ENCODE measurements at regions not wholly inside any gene's neighbourhood (a gene's known extent, or its start where the extent isn't known, plus 50 kb on each side); places are given as distances from the start of the nearest gene placed in this dataset.

GRCh38 chr5:2205185-2205585 is 322.5 kb upstream of the IRX4 start:
- DNase-seq = no peak
- no peaks in the 10 kb centered on the region for H3K4me1 ChIP-seq
- no peak overlapping the region for H3K27ac ChIP-seq
- TF ChIP-seq, protein P1, sequence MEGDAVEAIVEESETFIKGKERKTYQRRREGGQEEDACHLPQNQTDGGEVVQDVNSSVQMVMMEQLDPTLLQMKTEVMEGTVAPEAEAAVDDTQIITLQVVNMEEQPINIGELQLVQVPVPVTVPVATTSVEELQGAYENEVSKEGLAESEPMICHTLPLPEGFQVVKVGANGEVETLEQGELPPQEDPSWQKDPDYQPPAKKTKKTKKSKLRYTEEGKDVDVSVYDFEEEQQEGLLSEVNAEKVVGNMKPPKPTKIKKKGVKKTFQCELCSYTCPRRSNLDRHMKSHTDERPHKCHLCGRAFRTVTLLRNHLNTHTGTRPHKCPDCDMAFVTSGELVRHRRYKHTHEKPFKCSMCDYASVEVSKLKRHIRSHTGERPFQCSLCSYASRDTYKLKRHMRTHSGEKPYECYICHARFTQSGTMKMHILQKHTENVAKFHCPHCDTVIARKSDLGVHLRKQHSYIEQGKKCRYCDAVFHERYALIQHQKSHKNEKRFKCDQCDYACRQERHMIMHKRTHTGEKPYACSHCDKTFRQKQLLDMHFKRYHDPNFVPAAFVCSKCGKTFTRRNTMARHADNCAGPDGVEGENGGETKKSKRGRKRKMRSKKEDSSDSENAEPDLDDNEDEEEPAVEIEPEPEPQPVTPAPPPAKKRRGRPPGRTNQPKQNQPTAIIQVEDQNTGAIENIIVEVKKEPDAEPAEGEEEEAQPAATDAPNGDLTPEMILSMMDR (IDR thresholded peaks at IDR 0.05) = no peak
- H3K27me3 ChIP-seq = peaks cover 4% of the 10 kb centered on the region
- H3K36me3 ChIP-seq = no peaks in the 10 kb centered on the region
- no peak for ATAC-seq
- intact Hi-C loops (cut with DNase I) = no loop called here
- no peak overlapping the region for H3K4me3 ChIP-seq
- no peaks in the 10 kb centered on the region for H3K9me3 ChIP-seq

- H3K4me3 ChIP-seq = no peak overlapping the region
- H3K36me3 ChIP-seq = no peaks in the 10 kb centered on the region
- no peak overlapping the region for H3K27ac ChIP-seq
- no peaks in the 10 kb centered on the region for H3K4me1 ChIP-seq
- no peaks in the 10 kb centered on the region for H3K27me3 ChIP-seq
- ATAC-seq (no peak), DNase-seq (no peak)
- no peaks in the 10 kb centered on the region for H3K9me3 ChIP-seq
- TF ChIP-seq, protein P1 (IDR thresholded peaks at IDR 0.05) = no peak
- intact Hi-C loops (cut with DNase I) = no loop called here
Measured at GRCh38 chr5:2204366-2205184, 321.9 kb upstream of the IRX4 start.

- Histone ChIP-seq H3K4me1 (no peaks in the 10 kb centered on the region), H3K36me3 (no peaks in the 10 kb centered on the region), H3K27me3 (no peaks in the 10 kb centered on the region), H3K27ac (no peak overlapping the region), H3K9me3 (no peaks in the 10 kb centered on the region), H3K4me3 (no peak overlapping the region)
- TF ChIP-seq, protein P1 (IDR thresholded peaks at IDR 0.05) = no peak
- intact Hi-C loops (cut with DNase I) = no loop called here
- ATAC-seq (no peak), DNase-seq (no peak)
Measured at GRCh38 chr5:2203774-2204173, 321.0 kb upstream of the IRX4 start.

DNA sequence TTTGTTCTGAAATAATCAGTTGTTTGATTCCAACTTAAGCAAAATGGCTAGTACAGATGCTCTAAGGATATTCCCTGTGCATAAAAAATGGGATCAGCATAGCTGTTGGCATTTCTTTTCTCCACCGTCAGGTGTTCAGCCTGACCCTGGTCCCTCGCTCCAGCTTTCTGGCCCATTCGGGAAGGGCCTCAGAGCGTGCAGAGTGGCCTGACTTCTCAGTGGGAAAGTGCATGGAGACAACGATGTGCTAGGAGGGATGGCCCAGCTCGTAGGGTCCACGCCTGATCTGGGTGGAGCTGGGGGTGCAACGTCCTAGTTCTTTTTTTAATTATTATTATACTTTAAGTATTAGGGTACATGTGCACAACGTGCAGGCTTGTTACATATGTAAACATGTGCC is 319.1 kb upstream of the IRX4 start:
- ATAC-seq (no peak), DNase-seq (no peak)
- Histone ChIP-seq H3K9me3 (no peaks in the 10 kb centered on the region), H3K4me3 (no peak overlapping the region), H3K27me3 (no peaks in the 10 kb centered on the region), H3K36me3 (no peaks in the 10 kb centered on the region), H3K27ac (no peak overlapping the region), H3K4me1 (no peaks in the 10 kb centered on the region)
- intact Hi-C loops (cut with DNase I) = no loop called here
- TF ChIP-seq, protein P1 (IDR thresholded peaks at IDR 0.05) = no peak

DNA sequence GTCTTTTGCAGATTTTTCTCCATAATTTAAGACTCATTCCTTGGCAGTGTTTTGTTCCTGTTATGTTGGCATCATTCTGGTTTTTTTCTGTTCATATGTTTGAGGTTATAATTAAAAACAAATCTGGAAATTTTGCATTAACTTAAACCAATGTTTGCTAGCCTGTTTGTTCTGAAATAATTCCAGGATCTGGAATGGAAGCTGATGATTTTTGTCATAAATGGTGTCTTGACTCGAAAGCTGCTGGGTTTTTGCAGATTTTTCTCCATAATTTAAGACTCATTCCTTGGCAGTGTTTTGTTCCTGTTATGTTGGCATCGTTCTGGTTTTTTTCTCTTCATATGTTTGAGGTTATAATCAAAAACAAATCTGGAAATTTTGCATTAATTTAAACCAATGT is 318.7 kb upstream of the IRX4 start:
- intact Hi-C loops (cut with DNase I) = no loop called here
- no peaks in the 10 kb centered on the region for H3K36me3 ChIP-seq
- TF ChIP-seq, protein P1 (IDR thresholded peaks at IDR 0.05) = no peak
- H3K4me1 ChIP-seq = no peaks in the 10 kb centered on the region
- no peak for ATAC-seq
- H3K4me3 ChIP-seq = no peak overlapping the region
- H3K27me3 ChIP-seq = no peaks in the 10 kb centered on the region
- no peak for DNase-seq
- H3K9me3 ChIP-seq = no peaks in the 10 kb centered on the region
- H3K27ac ChIP-seq = no peak overlapping the region

All from upper lobe of right lung (tissue), 1 donor.